Esophagus squamous epithelium (tissue), 5 donors: ENCODE measurements at regions not wholly inside any gene's neighbourhood (a gene's known extent, or its start where the extent isn't known, plus 50 kb on each side); places are given as distances from the start of the nearest gene placed in this dataset.
A peak's percentile ranks its signal among the peaks of the same experiment; 100 is the strongest.

ENCODE experiments used
- DNase-seq: peaks from one replicate; lab custom pipeline; 2025; lab: John Stamatoyannopoulos, UW
- H3K27ac ChIP-seq, 4 donors: fragments of 200-600 bp; sonication (generic); one replicate each; pipeline ENCODE4 v1.5.1; 2016 to 2019; ENCODE audit warnings: mild to moderate bottlenecking in 1 of 4
- H3K27me3 ChIP-seq, 4 donors: fragments of 200-600 bp; sonication (generic); 1 replicate in 3 of 4; 2 replicates in 1 of 4; pipeline versions ENCODE4 v1.5.1 to v1.6.0; 2017 to 2021; ENCODE audit warnings: antibody characterized with exemption in 1 of 4
- H3K36me3 ChIP-seq, 3 donors: fragments of 200-600 bp; sonication (generic); one replicate each; pipeline ENCODE4 v1.5.1; 2016 to 2019
- H3K4me1 ChIP-seq, 3 donors: fragments of 200-600 bp; sonication (generic); one replicate each; pipeline ENCODE4 v1.5.1; 2017 to 2019
- H3K4me3 ChIP-seq, 4 donors: fragments of 200-600 bp; sonication (generic); 1 replicate in 3 of 4; 2 replicates in 1 of 4; pipeline ENCODE4 v1.5.1; 2016 to 2019; ENCODE audit warnings: mild to moderate bottlenecking in 2 of 4, moderate library complexity in 1 of 4
- H3K9me3 ChIP-seq, 3 donors: fragments of 200-600 bp; sonication (generic); one replicate each; pipeline ENCODE4 v1.5.1; 2016 to 2019
- POLR2A ChIP-seq, 4 donors: fragments of 450-650 bp; IDR thresholded peaks; one replicate each; pipeline ENCODE4 v1.6.1; 2017; ENCODE audit warnings: antibody characterized with exemption in 4 of 4, mild to moderate bottlenecking in 4 of 4, moderate library complexity in 3 of 4
- WGBS, 2 donors: methylation state at CpG; one replicate each; pipeline ENCODE4 v1.1.5; 2018; 5-methylcytosine and 5-hydroxymethylcytosine counted together
- intact Hi-C: fragments of 100-400 bp; cut with DNase I; formaldehyde crosslinking; loops from one replicate; pipeline ENCODE4 v1.15.0; 2022
- TF ChIP-seq, protein P1 (sequence below), 6 experiments: fragments of 450-650 bp in 4 of 6; fragments of 200-600 bp in 2 of 6; sonication (generic) in 2 of 6; IDR thresholded peaks; one replicate each; pipeline ENCODE4 v1.5.1; 2016 to 2019; ENCODE audit warnings: antibody characterized with exemption in 6 of 6, mild to moderate bottlenecking in 4 of 6, moderate library complexity in 4 of 6
- donor health status: DM: yes; HTN: yes; CAD: no.

DNA sequence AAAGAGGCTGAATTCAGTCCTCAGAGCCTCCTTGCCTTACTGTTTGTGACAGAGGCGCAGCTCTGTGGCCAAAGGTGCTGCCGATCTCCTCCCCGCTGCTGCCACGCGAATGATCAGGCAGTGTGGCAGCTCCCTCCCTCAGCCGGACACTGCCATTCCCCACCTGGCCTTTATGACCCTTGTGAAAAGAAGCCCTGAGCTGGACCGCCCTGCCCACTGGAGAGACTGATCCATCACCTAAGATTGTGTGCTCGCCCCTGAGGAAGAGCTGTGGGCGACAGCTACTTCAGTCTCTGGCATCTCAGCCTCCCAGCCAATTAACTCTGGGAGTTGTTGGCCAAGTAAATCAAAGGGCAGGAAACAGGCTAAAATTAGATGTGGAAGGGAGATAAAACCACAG, 90.9 kb downstream of the CARTPT start:
- peak overlapping the region in 1 of 4 donors; percentile 44 for H3K27ac ChIP-seq
- no peaks in the 10 kb centered on the region for H3K36me3 ChIP-seq
- intact Hi-C loops, result no loop called here
- no peaks in the 10 kb centered on the region for H3K9me3 ChIP-seq
- H3K4me3 ChIP-seq, result no peak overlapping the region
- peaks cover 0 to 23% (median 13%) of the 10 kb centered on the region in 3 donors for H3K4me1 ChIP-seq
- H3K27me3 ChIP-seq, result no peaks in the 10 kb centered on the region
- TF ChIP-seq POLR2A (IDR thresholded peaks at IDR 0.05), result no peak
- TF ChIP-seq, protein P1, sequence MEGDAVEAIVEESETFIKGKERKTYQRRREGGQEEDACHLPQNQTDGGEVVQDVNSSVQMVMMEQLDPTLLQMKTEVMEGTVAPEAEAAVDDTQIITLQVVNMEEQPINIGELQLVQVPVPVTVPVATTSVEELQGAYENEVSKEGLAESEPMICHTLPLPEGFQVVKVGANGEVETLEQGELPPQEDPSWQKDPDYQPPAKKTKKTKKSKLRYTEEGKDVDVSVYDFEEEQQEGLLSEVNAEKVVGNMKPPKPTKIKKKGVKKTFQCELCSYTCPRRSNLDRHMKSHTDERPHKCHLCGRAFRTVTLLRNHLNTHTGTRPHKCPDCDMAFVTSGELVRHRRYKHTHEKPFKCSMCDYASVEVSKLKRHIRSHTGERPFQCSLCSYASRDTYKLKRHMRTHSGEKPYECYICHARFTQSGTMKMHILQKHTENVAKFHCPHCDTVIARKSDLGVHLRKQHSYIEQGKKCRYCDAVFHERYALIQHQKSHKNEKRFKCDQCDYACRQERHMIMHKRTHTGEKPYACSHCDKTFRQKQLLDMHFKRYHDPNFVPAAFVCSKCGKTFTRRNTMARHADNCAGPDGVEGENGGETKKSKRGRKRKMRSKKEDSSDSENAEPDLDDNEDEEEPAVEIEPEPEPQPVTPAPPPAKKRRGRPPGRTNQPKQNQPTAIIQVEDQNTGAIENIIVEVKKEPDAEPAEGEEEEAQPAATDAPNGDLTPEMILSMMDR (IDR thresholded peaks at IDR 0.05), result no peak
- no peak for DNase-seq
- 0 to 50% methylated on average over 1 to 7 of the region's 9 CpGs for WGBS, 2 donors

DNA sequence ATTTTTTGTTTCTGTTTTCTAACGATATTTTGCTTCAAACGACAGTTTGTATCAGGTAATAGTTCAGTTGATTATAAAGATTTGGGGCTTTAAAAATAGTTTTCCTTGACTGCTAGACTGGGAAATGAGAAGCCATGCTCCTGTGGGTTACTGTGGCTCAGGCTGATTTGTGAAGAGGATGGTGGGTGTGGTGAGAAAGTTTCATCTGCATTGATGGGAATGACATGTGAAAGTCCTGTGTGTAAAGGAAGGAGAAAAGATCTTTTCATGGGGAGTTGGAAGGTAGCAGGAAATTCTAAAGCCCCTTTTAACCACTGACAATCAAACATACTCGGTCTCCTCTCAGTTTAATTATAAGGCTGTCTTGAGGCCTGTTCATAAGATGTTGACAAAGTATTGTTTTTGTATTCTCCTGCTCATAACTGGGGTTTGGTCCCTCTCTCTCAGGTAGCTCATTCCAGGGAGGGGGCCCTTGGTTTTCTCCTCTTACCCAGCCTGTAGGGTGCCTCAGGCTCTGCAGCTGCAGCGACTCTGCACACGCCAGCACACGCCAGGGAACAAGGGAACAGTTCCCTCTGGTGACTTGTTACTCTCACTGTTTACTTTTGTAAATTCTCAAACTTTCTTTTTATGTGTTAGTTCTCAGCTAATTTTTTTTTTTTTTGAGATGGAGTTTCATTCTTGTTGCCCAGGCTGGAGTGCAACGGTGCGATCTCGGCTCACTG, 91.6 kb downstream of the CARTPT start:
- Histone ChIP-seq H3K27me3 (no peaks in the 10 kb centered on the region), H3K9me3 (no peaks in the 10 kb centered on the region), H3K36me3 (no peaks in the 10 kb centered on the region), H3K4me3 (no peak overlapping the region), H3K4me1 (peaks cover 0 to 23% (median 13%) of the 10 kb centered on the region in 3 donors), H3K27ac (no peak overlapping the region)
- no peak for DNase-seq
- TF ChIP-seq POLR2A (IDR thresholded peaks at IDR 0.05), result no peak
- TF ChIP-seq, protein P1 (IDR thresholded peaks at IDR 0.05), result no peak
- intact Hi-C loops, result no loop called here
- 20 to 40% methylated on average over 8 to 9 of the region's 9 CpGs for WGBS, 2 donors

DNA sequence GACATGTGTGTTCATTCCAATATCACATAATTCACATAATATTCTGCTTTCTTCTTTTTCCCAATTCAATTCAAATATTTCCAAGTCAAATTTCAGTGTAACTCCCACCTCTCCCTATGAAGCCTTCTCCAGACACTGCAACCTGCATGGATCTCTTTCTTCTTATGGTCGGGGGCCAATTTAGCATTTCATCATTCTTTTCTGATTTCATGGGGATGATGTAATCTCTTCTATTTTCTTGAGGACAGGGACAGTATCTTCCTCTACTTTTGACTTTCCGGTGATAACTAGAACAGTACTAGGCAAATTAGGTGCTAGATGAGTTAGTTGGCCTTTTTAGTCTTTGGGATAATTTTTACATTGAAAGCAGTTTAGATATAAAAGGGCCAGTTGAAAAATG, 92.7 kb downstream of the CARTPT start:
- Histone ChIP-seq H3K4me3 (no peak overlapping the region), H3K4me1 (peaks cover 0 to 32% (median 13%) of the 10 kb centered on the region in 3 donors), H3K9me3 (no peaks in the 10 kb centered on the region), H3K27me3 (no peaks in the 10 kb centered on the region), H3K36me3 (no peaks in the 10 kb centered on the region), H3K27ac (no peak overlapping the region)
- no peak for DNase-seq
- WGBS, 2 donors, result 94 to 98% methylated on average over 2 of the region's 2 CpGs
- TF ChIP-seq POLR2A (IDR thresholded peaks at IDR 0.05), result no peak
- TF ChIP-seq, protein P1 (IDR thresholded peaks at IDR 0.05), result no peak
- intact Hi-C loops, result no loop called here

DNA sequence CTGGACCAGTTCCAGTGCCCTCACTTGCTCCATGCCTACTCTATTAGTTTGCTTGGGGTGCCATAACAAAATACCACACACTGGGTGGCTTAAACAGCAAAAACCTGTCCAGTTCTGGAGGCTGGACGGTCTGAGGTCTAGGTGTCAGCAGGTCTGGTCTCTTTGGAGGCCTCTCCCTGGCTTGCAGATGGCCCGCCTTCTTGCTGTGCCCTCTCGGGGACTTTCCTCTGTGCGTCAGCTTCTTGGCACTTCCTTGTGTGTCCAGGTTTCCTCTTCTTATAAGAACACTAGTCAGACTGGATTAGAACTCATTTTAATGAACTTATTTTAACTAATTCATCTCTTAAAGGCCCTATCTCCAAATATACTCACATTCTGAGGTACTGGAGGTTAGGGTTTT, 97.2 kb downstream of the CARTPT start:
- 32 to 34% methylated on average over 4 of the region's 4 CpGs for WGBS, 2 donors
- DNase-seq, result no peak
- no peak overlapping the region for H3K4me3 ChIP-seq
- TF ChIP-seq POLR2A (IDR thresholded peaks at IDR 0.05), result no peak
- TF ChIP-seq, protein P1 (IDR thresholded peaks at IDR 0.05), result no peak
- peaks cover 0 to 11% (median 0%) of the 10 kb centered on the region in 3 donors for H3K4me1 ChIP-seq
- H3K27ac ChIP-seq, result no peak overlapping the region
- H3K9me3 ChIP-seq, result peaks cover 0 to 6% (median 0%) of the 10 kb centered on the region in 3 donors
- H3K36me3 ChIP-seq, result no peaks in the 10 kb centered on the region
- H3K27me3 ChIP-seq, result no peaks in the 10 kb centered on the region
- intact Hi-C loops, result no loop called here

DNA sequence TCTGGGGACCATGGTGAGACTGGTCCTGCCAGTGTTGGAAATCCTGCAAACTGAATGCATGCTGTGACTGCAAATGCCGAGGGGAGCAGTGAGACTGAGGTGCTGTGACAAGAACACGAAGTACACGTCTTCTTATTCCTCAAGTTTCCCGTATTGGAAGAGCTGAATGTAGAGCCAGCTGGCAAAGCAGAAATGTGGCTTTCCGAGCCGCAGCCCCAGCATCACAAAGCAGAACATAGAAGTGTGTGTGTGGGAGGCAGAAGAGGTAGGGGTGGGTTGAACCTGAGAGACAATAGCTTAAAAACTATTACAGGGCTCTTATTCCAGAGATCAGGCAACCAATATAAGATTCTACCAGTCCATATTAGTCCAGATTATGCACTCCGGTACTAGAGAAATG, 98.8 kb downstream of the CARTPT start:
- 84 to 92% methylated on average over 7 of the region's 7 CpGs for WGBS, 2 donors
- Histone ChIP-seq H3K4me1 (peaks cover 0 to 9% (median 0%) of the 10 kb centered on the region in 3 donors), H3K4me3 (no peak overlapping the region), H3K27ac (no peak overlapping the region), H3K9me3 (peaks cover 0 to 6% (median 0%) of the 10 kb centered on the region in 3 donors), H3K27me3 (no peaks in the 10 kb centered on the region), H3K36me3 (no peaks in the 10 kb centered on the region)
- DNase-seq, result no peak
- intact Hi-C loops, result no loop called here
- TF ChIP-seq POLR2A (IDR thresholded peaks at IDR 0.05), result no peak
- TF ChIP-seq, protein P1 (IDR thresholded peaks at IDR 0.05), result no peak
